ENCODE measurements at regions not wholly inside any gene's neighbourhood (a gene's known extent, or its start where the extent isn't known, plus 50 kb on each side); places are given as distances from the start of the nearest gene placed in this dataset.
A peak's percentile ranks its signal among the peaks of the same experiment; 100 is the strongest.

DNA sequence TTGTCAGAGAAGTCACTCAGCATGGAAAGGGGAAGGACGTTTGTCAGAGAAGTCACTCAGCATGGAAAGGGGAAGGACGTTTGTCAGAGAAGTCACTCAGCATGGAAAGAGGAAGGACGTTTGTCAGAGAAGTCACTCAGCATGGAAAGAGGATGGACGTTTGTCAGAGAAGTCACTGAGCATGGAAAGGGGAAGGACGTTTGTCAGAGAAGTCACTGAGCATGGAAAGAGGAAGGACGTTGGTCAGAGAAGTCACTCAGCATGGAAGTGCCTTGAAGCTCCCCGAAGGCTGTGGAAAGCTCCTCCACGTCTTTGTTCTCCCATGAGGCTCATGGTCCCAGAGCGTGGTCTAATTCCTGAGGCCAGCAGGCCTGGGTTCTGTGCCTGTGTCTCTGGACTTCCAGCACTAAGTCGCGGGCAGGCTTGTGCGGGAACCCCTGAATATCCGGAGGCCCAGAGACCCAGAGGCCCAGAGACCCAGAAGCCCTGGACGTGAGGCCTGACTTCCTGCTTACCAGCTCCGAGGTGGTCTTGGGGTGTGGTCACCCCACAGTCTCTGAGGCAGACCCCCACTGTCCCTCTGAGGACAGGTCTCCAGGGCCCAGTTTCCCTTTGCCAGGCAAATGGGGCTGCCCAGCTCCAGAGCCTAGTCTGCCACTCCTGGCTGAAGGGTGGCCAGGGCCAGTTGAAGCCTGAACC is 70.4 kb upstream of the TWIST2 start:
- DNase-seq: no peak
- Histone ChIP-seq H3K36me3 (no peaks in the 10 kb centered on the region), H3K27me3 (no peaks in the 10 kb centered on the region), H3K9me3 (no peaks in the 10 kb centered on the region), H3K27ac (no peak overlapping the region), H3K4me1 (ENCODE audit: insufficient read depth) (no peaks in the 10 kb centered on the region), H3K4me3 (no peak overlapping the region)
- no peak for TF ChIP-seq CTCF (IDR thresholded peaks at IDR 0.05)
- TF ChIP-seq POLR2A (IDR thresholded peaks at IDR 0.05): no peak
- 70 to 73% (median 71%) methylated on average over 14 to 15 of the region's 15 CpGs for WGBS, 3 donors
- intact Hi-C loops (cut with DNase I): no loop called here

DNA sequence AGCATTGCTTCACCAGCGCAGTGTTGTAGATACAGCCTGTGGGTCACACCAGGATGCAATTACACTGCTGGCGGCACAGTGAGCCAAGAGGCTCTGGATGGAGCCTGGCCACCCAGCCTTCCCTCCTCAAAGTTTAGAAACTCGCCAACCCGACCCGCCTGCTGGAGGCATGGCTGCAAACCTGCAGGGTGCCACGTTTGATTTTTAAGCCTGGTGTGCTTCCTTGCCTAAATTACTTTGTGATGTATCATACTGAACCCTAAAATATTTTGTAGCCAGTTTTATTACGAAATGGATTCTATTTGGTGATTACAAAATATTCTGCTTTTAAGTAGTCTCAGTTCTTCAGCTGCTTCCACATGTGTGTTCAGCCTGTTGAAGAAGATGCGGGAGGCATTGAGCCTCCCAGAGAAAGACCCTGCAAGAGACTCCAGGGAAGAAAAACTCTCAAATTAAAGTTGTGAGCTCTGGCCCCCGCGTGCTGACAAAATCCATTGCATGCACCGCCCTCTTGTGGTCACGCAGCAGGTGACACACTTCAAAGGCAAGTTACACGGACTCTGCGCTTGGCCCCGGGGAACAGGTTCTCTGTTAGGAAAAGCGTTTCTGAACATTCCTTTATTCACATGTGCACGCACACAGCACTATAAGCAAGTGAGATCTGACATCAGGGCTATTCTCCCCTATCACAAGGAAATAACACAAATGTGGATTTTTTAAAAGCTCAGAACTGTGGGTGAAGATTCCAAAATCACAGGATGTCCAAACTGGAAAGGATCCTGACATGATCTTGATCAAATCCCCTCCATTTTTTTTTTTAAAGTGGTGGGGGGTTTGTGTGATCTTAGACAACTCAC is 63.0 kb upstream of the TWIST2 start:
- H3K36me3 ChIP-seq: no peaks in the 10 kb centered on the region
- no peaks in the 10 kb centered on the region for H3K9me3 ChIP-seq
- no peak overlapping the region for H3K4me3 ChIP-seq
- TF ChIP-seq CTCF (IDR thresholded peaks at IDR 0.05): peak; percentile 71 to 88 (median 79)
- TF ChIP-seq EP300 (IDR thresholded peaks at IDR 0.05): no peak
- WGBS, 3 donors: 20 to 27% (median 23%) methylated on average over 17 of the region's 17 CpGs
- intact Hi-C loops (cut with DNase I): loop anchor here in 3 of 4 donors (5.0 to 10.0 kb wide), 3 partner anchors 408 to 430 kb away; no protein-coding TSS in a partner anchor
- H3K27me3 ChIP-seq: no peaks in the 10 kb centered on the region
- DNase-seq: peak; percentile 71 to 85 (median 80)
- no peak overlapping the region for H3K27ac ChIP-seq
- H3K4me1 ChIP-seq (ENCODE audit: insufficient read depth): no peaks in the 10 kb centered on the region

- no peak overlapping the region for H3K4me3 ChIP-seq
- no peaks in the 10 kb centered on the region for H3K9me3 ChIP-seq
- DNase-seq: no peak
- no peaks in the 10 kb centered on the region for H3K4me1 ChIP-seq (ENCODE audit: insufficient read depth)
- H3K27me3 ChIP-seq: no peaks in the 10 kb centered on the region
- intact Hi-C loops (cut with DNase I): loop anchor here in 3 of 4 donors (10.0 kb wide), 2 partner anchors 411 to 431 kb away; no protein-coding TSS in a partner anchor
- no peak overlapping the region for H3K27ac ChIP-seq
- WGBS, 3 donors: 73 to 82% (median 77%) methylated on average over 9 of the region's 9 CpGs
- TF ChIP-seq CTCF (IDR thresholded peaks at IDR 0.05) (no peak), EP300 (IDR thresholded peaks at IDR 0.05) (no peak), POLR2A (IDR thresholded peaks at IDR 0.05) (no peak)
- no peaks in the 10 kb centered on the region for H3K36me3 ChIP-seq
These were observed 62.4 kb upstream of the TWIST2 start for GRCh38 chr2:238785528-238785860.

- H3K4me1 ChIP-seq (ENCODE audit: insufficient read depth): no peaks in the 10 kb centered on the region
- H3K4me3 ChIP-seq: no peak overlapping the region
- 87 to 93% (median 88%) methylated on average over 9 of the region's 9 CpGs for WGBS, 3 donors
- no peaks in the 10 kb centered on the region for H3K27me3 ChIP-seq
- no peaks in the 10 kb centered on the region for H3K9me3 ChIP-seq
- intact Hi-C loops (cut with DNase I): loop anchor here in 3 of 4 donors (10.0 kb wide), 2 partner anchors 412 to 432 kb away; no protein-coding TSS in a partner anchor
- H3K27ac ChIP-seq: no peak overlapping the region
- no peak for TF ChIP-seq CTCF (IDR thresholded peaks at IDR 0.05)
- no peak for TF ChIP-seq EP300 (IDR thresholded peaks at IDR 0.05)
- no peak for TF ChIP-seq POLR2A (IDR thresholded peaks at IDR 0.05)
- DNase-seq: no peak
- no peaks in the 10 kb centered on the region for H3K36me3 ChIP-seq
These were observed 61.5 kb upstream of the TWIST2 start for GRCh38 chr2:238786379-238786778.

All from ovary (tissue), 7 donors.